Mesendoderm (in vitro differentiated cells): ENCODE measurements at regions not wholly inside any gene's neighbourhood (a gene's known extent, or its start where the extent isn't known, plus 50 kb on each side); places are given as distances from the start of the nearest gene placed in this dataset.
"Not testable (repeated sequence)": the region's sequence is repeated elsewhere in the genome, so short reads cannot be mapped to it uniquely, and the experiment has no call there.

ENCODE experiments used
- DNase-seq: peaks from one replicate; pipeline ENCODE4 v3.0.0; 2013
- H2AK5ac ChIP-seq: 2 replicates; pipeline ENCODE4 v1.6.1; 2013; ENCODE audit warnings: low read length, inconsistent platforms
- H2BK120ac ChIP-seq: 2 replicates; pipeline ENCODE4 v1.6.1; 2013; ENCODE audit warnings: low read depth, mild to moderate bottlenecking, low read length, moderate library complexity, mixed read lengths
- H2BK15ac ChIP-seq: replicated peaks from 2 replicates; pipeline ENCODE4 v1.6.1; 2013; ENCODE audit warnings: low read depth, mild to moderate bottlenecking, moderate library complexity
- H2BK5ac ChIP-seq: 2 replicates; pipeline ENCODE4 v1.6.1; 2013; ENCODE audit warnings: low read length, inconsistent platforms
- H3K18ac ChIP-seq: 2 replicates; pipeline ENCODE4 v1.6.1; 2013; ENCODE audit warnings: mild to moderate bottlenecking, low read length, mixed read lengths
- H3K23ac ChIP-seq: one replicate; pipeline ENCODE4 v1.6.1; 2013; ENCODE audit warnings: low read length
- H3K27ac ChIP-seq: 2 replicates; pipeline ENCODE4 v1.5.1; 2013; ENCODE audit warnings: low read depth, mild to moderate bottlenecking, inconsistent platforms, low read length, moderate library complexity
- H3K27me3 ChIP-seq: 2 replicates; pipeline ENCODE4 v1.6.1; 2013; ENCODE audit warnings: low read length, control low read depth, mild to moderate bottlenecking, inconsistent platforms; ENCODE audit not compliant: insufficient read depth, poor library complexity
- H3K36me3 ChIP-seq: 2 replicates; pipeline ENCODE4 v1.6.1; 2013; ENCODE audit warnings: low read length, inconsistent platforms; ENCODE audit not compliant: control insufficient read depth, insufficient read depth
- H3K4ac ChIP-seq: one replicate; pipeline ENCODE4 v1.6.1; 2013; ENCODE audit warnings: low read depth, mild to moderate bottlenecking, low read length, moderate library complexity
- H3K4me1 ChIP-seq: 2 replicates; pipeline ENCODE4 v1.6.1; 2013; ENCODE audit warnings: low read depth, low read length, inconsistent platforms; ENCODE audit not compliant: control insufficient read depth
- H3K4me2 ChIP-seq: 2 replicates; pipeline ENCODE4 v1.6.1; 2013; ENCODE audit warnings: low read length
- H3K4me3 ChIP-seq: 2 replicates; pipeline ENCODE4 v1.5.1; 2013; ENCODE audit warnings: mild to moderate bottlenecking, low read length
- H3K56ac ChIP-seq: one replicate; pipeline ENCODE4 v1.6.1; 2013; ENCODE audit warnings: low read length
- H3K79me1 ChIP-seq: 2 replicates; pipeline ENCODE4 v1.6.1; 2013; ENCODE audit warnings: low read length, inconsistent platforms
- H3K79me2 ChIP-seq: 2 replicates; pipeline ENCODE4 v1.6.1; 2013; ENCODE audit warnings: mild to moderate bottlenecking, low read length; ENCODE audit not compliant: control insufficient read depth, insufficient read depth
- H3K9ac ChIP-seq: 2 replicates; pipeline ENCODE4 v1.6.1; 2013; ENCODE audit warnings: low read length, inconsistent platforms
- H4K5ac ChIP-seq: one replicate; pipeline ENCODE4 v1.6.1; 2013; ENCODE audit warnings: low read length
- H4K8ac ChIP-seq: one replicate; pipeline ENCODE4 v1.6.1; 2013; ENCODE audit warnings: low read depth, mild to moderate bottlenecking, control low read depth, low read length, moderate library complexity
- WGBS: extraction: QIAGEN DNeasy Blood & Tissue Kit; methylation state at CpG from one replicate; pipeline ENCODE4 v1.1.7; 2013; ENCODE audit warnings: low lambda C conversion rate, missing lambda C conversion rate; ENCODE audit not compliant: insufficient coverage; ENCODE audit errors: extremely low coverage; 5-methylcytosine and 5-hydroxymethylcytosine counted together

- H2BK5ac ChIP-seq: no peak overlapping the region
- H3K79me2 ChIP-seq: no peaks in the 10 kb centered on the region
- peaks cover 2% of the 10 kb centered on the region for H3K4me1 ChIP-seq
- no peak overlapping the region for H2BK15ac ChIP-seq
- DNase-seq: no peak
- H3K9ac ChIP-seq: no peak overlapping the region
- no peak overlapping the region for H3K18ac ChIP-seq
- H3K27ac ChIP-seq: no peak overlapping the region
- H3K4ac ChIP-seq: no peak overlapping the region
- no peak overlapping the region for H3K4me3 ChIP-seq
- no peak overlapping the region for H3K56ac ChIP-seq
- H2BK120ac ChIP-seq: no peak overlapping the region
- H3K23ac ChIP-seq: no peak overlapping the region
- no peaks in the 10 kb centered on the region for H3K27me3 ChIP-seq
- H4K5ac ChIP-seq: no peak overlapping the region
- no peaks in the 10 kb centered on the region for H3K36me3 ChIP-seq
- H3K4me2 ChIP-seq: no peak overlapping the region
- no peak overlapping the region for H4K8ac ChIP-seq
- no CpG with 5 or more reads among the region's 2 CpGs for WGBS
- no peak overlapping the region for H2AK5ac ChIP-seq
- no peaks in the 10 kb centered on the region for H3K79me1 ChIP-seq
These were observed 131.0 kb upstream of the LMNTD1 start for GRCh38 chr12:25684070-25684469.

GRCh38 chr12:25686351-25686750 is 133.3 kb upstream of the LMNTD1 start:
- H3K27ac ChIP-seq: no peak overlapping the region
- no peak overlapping the region for H2BK15ac ChIP-seq
- no peak overlapping the region for H3K23ac ChIP-seq
- H2BK5ac ChIP-seq: no peak overlapping the region
- H3K4ac ChIP-seq: no peak overlapping the region
- H2BK120ac ChIP-seq: no peak overlapping the region
- no peak overlapping the region for H3K9ac ChIP-seq
- H4K5ac ChIP-seq: no peak overlapping the region
- H3K79me2 ChIP-seq: no peaks in the 10 kb centered on the region
- no peaks in the 10 kb centered on the region for H3K79me1 ChIP-seq
- H4K8ac ChIP-seq: no peak overlapping the region
- no peaks in the 10 kb centered on the region for H3K27me3 ChIP-seq
- DNase-seq: no peak
- H3K4me3 ChIP-seq: no peak overlapping the region
- H3K4me1 ChIP-seq: peaks cover 1% of the 10 kb centered on the region
- no peak overlapping the region for H3K18ac ChIP-seq
- no peak overlapping the region for H3K4me2 ChIP-seq
- H2AK5ac ChIP-seq: no peak overlapping the region
- WGBS: no CpG with 5 or more reads among the region's 19 CpGs
- no peaks in the 10 kb centered on the region for H3K36me3 ChIP-seq
- H3K56ac ChIP-seq: no peak overlapping the region

- Histone ChIP-seq H3K18ac (no peak overlapping the region), H2BK5ac (no peak overlapping the region), H2BK120ac (no peak overlapping the region), H3K27me3 (no peaks in the 10 kb centered on the region), H3K27ac (no peak overlapping the region), H3K4me1 (peaks cover 1% of the 10 kb centered on the region), H3K4me2 (no peak overlapping the region), H3K79me2 (no peaks in the 10 kb centered on the region), H3K4me3 (no peak overlapping the region), H2AK5ac (no peak overlapping the region), H4K5ac (no peak overlapping the region), H2BK15ac (no peak overlapping the region), H3K9ac (no peak overlapping the region), H3K56ac (no peak overlapping the region), H4K8ac (no peak overlapping the region), H3K4ac (no peak overlapping the region), H3K36me3 (no peaks in the 10 kb centered on the region), H3K79me1 (no peaks in the 10 kb centered on the region), H3K23ac (no peak overlapping the region)
- WGBS: no CpG with 5 or more reads among the region's 6 CpGs
- DNase-seq: no peak
These were observed 134.1 kb upstream of the LMNTD1 start for GRCh38 chr12:25687226-25687625.

- not testable (repeated sequence) for DNase-seq, H3K79me1 ChIP-seq, H2BK15ac ChIP-seq, H3K36me3 ChIP-seq, H3K56ac ChIP-seq, H3K4me3 ChIP-seq, H3K9ac ChIP-seq, H3K4me1 ChIP-seq, H3K23ac ChIP-seq, H3K18ac ChIP-seq, H4K5ac ChIP-seq, H4K8ac ChIP-seq, H3K4ac ChIP-seq, H2BK5ac ChIP-seq, H2BK120ac ChIP-seq, H3K4me2 ChIP-seq, H3K27ac ChIP-seq, H2AK5ac ChIP-seq, H3K27me3 ChIP-seq, H3K79me2 ChIP-seq
- WGBS: no CpG with 5 or more reads among the region's 9 CpGs
These were observed 135.8 kb upstream of the LMNTD1 start for GRCh38 chr12:25688851-25689250.

GRCh38 chr12:25689996-25690501 is 137.0 kb upstream of the LMNTD1 start:
- Histone ChIP-seq H4K5ac (no peak overlapping the region), H2BK5ac (no peak overlapping the region), H3K4me3 (no peak overlapping the region), H3K9ac (no peak overlapping the region), H3K4ac (no peak overlapping the region), H3K27ac (no peak overlapping the region), H4K8ac (no peak overlapping the region), H3K18ac (no peak overlapping the region), H3K27me3 (no peaks in the 10 kb centered on the region), H3K23ac (no peak overlapping the region), H2AK5ac (no peak overlapping the region), H3K4me2 (no peak overlapping the region), H3K56ac (no peak overlapping the region), H3K79me2 (no peaks in the 10 kb centered on the region), H3K79me1 (no peaks in the 10 kb centered on the region), H3K36me3 (no peaks in the 10 kb centered on the region), H2BK120ac (no peak overlapping the region), H2BK15ac (no peak overlapping the region), H3K4me1 (peaks cover 1% of the 10 kb centered on the region)
- WGBS: no CpG with 5 or more reads among the region's 5 CpGs
- DNase-seq: no peak
